ENCODE measurements at regions not wholly inside any gene's neighbourhood (a gene's known extent, or its start where the extent isn't known, plus 50 kb on each side); places are given as distances from the start of the nearest gene placed in this dataset.

- DNase-seq = no peak
- Histone ChIP-seq H3K4me3 (ENCODE audit: low read depth, low read length) (no peak overlapping the region), H3K36me3 (no peaks in the 10 kb centered on the region), H3K27me3 (ENCODE audit: insufficient read depth, low read depth, severe bottlenecking) (no peaks in the 10 kb centered on the region), H3K27ac (no peak overlapping the region), H3K9me3 (ENCODE audit: severe bottlenecking) (no peaks in the 10 kb centered on the region)
- TF ChIP-seq, protein P1, sequence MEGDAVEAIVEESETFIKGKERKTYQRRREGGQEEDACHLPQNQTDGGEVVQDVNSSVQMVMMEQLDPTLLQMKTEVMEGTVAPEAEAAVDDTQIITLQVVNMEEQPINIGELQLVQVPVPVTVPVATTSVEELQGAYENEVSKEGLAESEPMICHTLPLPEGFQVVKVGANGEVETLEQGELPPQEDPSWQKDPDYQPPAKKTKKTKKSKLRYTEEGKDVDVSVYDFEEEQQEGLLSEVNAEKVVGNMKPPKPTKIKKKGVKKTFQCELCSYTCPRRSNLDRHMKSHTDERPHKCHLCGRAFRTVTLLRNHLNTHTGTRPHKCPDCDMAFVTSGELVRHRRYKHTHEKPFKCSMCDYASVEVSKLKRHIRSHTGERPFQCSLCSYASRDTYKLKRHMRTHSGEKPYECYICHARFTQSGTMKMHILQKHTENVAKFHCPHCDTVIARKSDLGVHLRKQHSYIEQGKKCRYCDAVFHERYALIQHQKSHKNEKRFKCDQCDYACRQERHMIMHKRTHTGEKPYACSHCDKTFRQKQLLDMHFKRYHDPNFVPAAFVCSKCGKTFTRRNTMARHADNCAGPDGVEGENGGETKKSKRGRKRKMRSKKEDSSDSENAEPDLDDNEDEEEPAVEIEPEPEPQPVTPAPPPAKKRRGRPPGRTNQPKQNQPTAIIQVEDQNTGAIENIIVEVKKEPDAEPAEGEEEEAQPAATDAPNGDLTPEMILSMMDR (IDR thresholded peaks at IDR 0.05; ENCODE audit: low read depth, low read length) = no peak
Measured at GRCh38 chr15:69543681-69544364, 91.2 kb downstream of the RPLP1 start.

DNA sequence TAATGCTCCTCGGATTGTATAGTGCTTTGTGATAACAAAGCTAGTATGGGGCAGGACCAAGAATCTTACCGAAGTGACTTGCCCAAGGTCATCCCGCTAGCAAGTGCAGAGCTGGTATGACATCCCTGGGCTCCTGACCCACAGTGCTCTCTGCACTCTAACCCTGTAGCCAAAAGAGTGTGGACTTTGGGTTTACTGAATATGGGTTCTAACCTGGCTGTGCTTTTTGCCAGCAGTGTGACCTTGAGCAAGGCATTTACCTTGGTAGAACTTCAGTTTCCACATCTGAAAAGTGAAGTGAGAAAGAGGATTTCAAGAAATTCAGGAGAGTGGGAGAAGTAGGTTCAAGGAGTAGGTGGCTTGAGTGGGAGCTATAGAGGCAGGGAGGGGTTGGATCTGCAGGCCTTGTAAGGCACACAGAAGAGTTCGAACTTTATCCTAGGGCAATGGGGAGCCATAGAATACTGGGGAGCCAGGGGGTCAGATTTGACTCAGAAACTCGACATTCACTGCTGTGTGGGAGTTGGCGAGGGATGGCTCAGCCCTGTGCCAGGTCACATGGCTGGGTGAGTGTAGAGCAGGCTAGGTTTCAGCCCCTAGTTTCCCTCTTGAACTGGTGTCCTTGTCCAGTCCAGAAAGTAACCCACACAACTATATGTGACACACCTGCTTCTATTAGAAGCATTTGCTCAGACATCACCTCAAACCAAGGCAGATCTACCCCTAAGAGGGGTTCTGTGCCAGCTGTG lies 91.9 kb downstream of the RPLP1 start:
- Histone ChIP-seq H3K27me3 (ENCODE audit: insufficient read depth, low read depth, severe bottlenecking) (no peaks in the 10 kb centered on the region), H3K27ac (no peak overlapping the region), H3K36me3 (no peaks in the 10 kb centered on the region), H3K4me3 (ENCODE audit: low read depth, low read length) (no peak overlapping the region), H3K9me3 (ENCODE audit: severe bottlenecking) (no peaks in the 10 kb centered on the region)
- DNase-seq = no peak
- TF ChIP-seq, protein P1 (IDR thresholded peaks at IDR 0.05; ENCODE audit: low read depth, low read length) = no peak

DNA sequence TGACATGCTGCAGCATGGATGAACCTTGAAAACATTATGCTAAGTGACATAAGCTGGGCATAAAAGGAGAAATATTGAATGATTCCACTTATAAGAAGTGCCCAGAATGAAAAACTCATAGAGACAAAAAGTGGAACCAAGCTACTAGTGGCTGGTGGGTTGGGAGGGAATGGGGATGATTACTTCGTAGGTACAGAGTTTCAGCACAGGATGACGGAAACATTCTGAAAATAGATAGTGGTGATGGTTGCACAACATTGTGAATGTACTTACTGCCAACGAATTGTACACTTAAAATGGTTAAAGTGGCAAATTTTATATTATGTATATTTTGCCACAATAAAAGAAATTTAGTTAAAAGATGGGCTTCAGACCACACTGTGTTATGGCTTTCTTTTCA lies 93.6 kb downstream of the RPLP1 start:
- no peaks in the 10 kb centered on the region for H3K36me3 ChIP-seq
- no peaks in the 10 kb centered on the region for H3K9me3 ChIP-seq (ENCODE audit: severe bottlenecking)
- TF ChIP-seq, protein P1 (IDR thresholded peaks at IDR 0.05; ENCODE audit: low read depth, low read length) = no peak
- no peaks in the 10 kb centered on the region for H3K27me3 ChIP-seq (ENCODE audit: insufficient read depth, low read depth, severe bottlenecking)
- no peak overlapping the region for H3K4me3 ChIP-seq (ENCODE audit: low read depth, low read length)
- no peak overlapping the region for H3K27ac ChIP-seq
- no peak for DNase-seq

GRCh38 chr15:69548395-69549180 lies 96.0 kb downstream of the RPLP1 start:
- TF ChIP-seq, protein P1 (IDR thresholded peaks at IDR 0.05; ENCODE audit: low read depth, low read length) = no peak
- H3K36me3 ChIP-seq = no peaks in the 10 kb centered on the region
- peaks cover 8% of the 10 kb centered on the region for H3K9me3 ChIP-seq (ENCODE audit: severe bottlenecking)
- H3K27ac ChIP-seq = no peak overlapping the region
- no peaks in the 10 kb centered on the region for H3K27me3 ChIP-seq (ENCODE audit: insufficient read depth, low read depth, severe bottlenecking)
- DNase-seq = no peak
- H3K4me3 ChIP-seq (ENCODE audit: low read depth, low read length) = no peak overlapping the region

GRCh38 chr15:69551391-69552056 lies 98.9 kb downstream of the RPLP1 start:
- H3K36me3 ChIP-seq = no peaks in the 10 kb centered on the region
- H3K27me3 ChIP-seq (ENCODE audit: insufficient read depth, low read depth, severe bottlenecking) = no peaks in the 10 kb centered on the region
- H3K9me3 ChIP-seq (ENCODE audit: severe bottlenecking) = peaks cover 8% of the 10 kb centered on the region
- H3K27ac ChIP-seq = no peak overlapping the region
- TF ChIP-seq, protein P1 (IDR thresholded peaks at IDR 0.05; ENCODE audit: low read depth, low read length) = no peak
- DNase-seq = no peak
- H3K4me3 ChIP-seq (ENCODE audit: low read depth, low read length) = no peak overlapping the region

Data from WERI-Rb-1 (cell line).